Mesendoderm (in vitro differentiated cells): ENCODE measurements at regions not wholly inside any gene's neighbourhood (a gene's known extent, or its start where the extent isn't known, plus 50 kb on each side); places are given as distances from the start of the nearest gene placed in this dataset.

Experiments used
- DNase-seq: peaks from one replicate; pipeline ENCODE4 v3.0.0; 2013
- H2AK5ac ChIP-seq: 2 replicates; pipeline ENCODE4 v1.6.1; 2013; ENCODE audit warnings: low read length, inconsistent platforms
- H2BK120ac ChIP-seq: 2 replicates; pipeline ENCODE4 v1.6.1; 2013; ENCODE audit warnings: low read depth, mild to moderate bottlenecking, low read length, moderate library complexity, mixed read lengths
- H2BK15ac ChIP-seq: replicated peaks from 2 replicates; pipeline ENCODE4 v1.6.1; 2013; ENCODE audit warnings: low read depth, mild to moderate bottlenecking, moderate library complexity
- H2BK5ac ChIP-seq: 2 replicates; pipeline ENCODE4 v1.6.1; 2013; ENCODE audit warnings: low read length, inconsistent platforms
- H3K18ac ChIP-seq: 2 replicates; pipeline ENCODE4 v1.6.1; 2013; ENCODE audit warnings: mild to moderate bottlenecking, low read length, mixed read lengths
- H3K23ac ChIP-seq: one replicate; pipeline ENCODE4 v1.6.1; 2013; ENCODE audit warnings: low read length
- H3K27ac ChIP-seq: 2 replicates; pipeline ENCODE4 v1.5.1; 2013; ENCODE audit warnings: low read depth, mild to moderate bottlenecking, inconsistent platforms, low read length, moderate library complexity
- H3K27me3 ChIP-seq: 2 replicates; pipeline ENCODE4 v1.6.1; 2013; ENCODE audit warnings: low read length, control low read depth, mild to moderate bottlenecking, inconsistent platforms; ENCODE audit not compliant: insufficient read depth, poor library complexity
- H3K36me3 ChIP-seq: 2 replicates; pipeline ENCODE4 v1.6.1; 2013; ENCODE audit warnings: low read length, inconsistent platforms; ENCODE audit not compliant: control insufficient read depth, insufficient read depth
- H3K4ac ChIP-seq: one replicate; pipeline ENCODE4 v1.6.1; 2013; ENCODE audit warnings: low read depth, mild to moderate bottlenecking, low read length, moderate library complexity
- H3K4me1 ChIP-seq: 2 replicates; pipeline ENCODE4 v1.6.1; 2013; ENCODE audit warnings: low read depth, low read length, inconsistent platforms; ENCODE audit not compliant: control insufficient read depth
- H3K4me2 ChIP-seq: 2 replicates; pipeline ENCODE4 v1.6.1; 2013; ENCODE audit warnings: low read length
- H3K4me3 ChIP-seq: 2 replicates; pipeline ENCODE4 v1.5.1; 2013; ENCODE audit warnings: mild to moderate bottlenecking, low read length
- H3K56ac ChIP-seq: one replicate; pipeline ENCODE4 v1.6.1; 2013; ENCODE audit warnings: low read length
- H3K79me1 ChIP-seq: 2 replicates; pipeline ENCODE4 v1.6.1; 2013; ENCODE audit warnings: low read length, inconsistent platforms
- H3K79me2 ChIP-seq: 2 replicates; pipeline ENCODE4 v1.6.1; 2013; ENCODE audit warnings: mild to moderate bottlenecking, low read length; ENCODE audit not compliant: control insufficient read depth, insufficient read depth
- H3K9ac ChIP-seq: 2 replicates; pipeline ENCODE4 v1.6.1; 2013; ENCODE audit warnings: low read length, inconsistent platforms
- H4K5ac ChIP-seq: one replicate; pipeline ENCODE4 v1.6.1; 2013; ENCODE audit warnings: low read length
- H4K8ac ChIP-seq: one replicate; pipeline ENCODE4 v1.6.1; 2013; ENCODE audit warnings: low read depth, mild to moderate bottlenecking, control low read depth, low read length, moderate library complexity
- whole genome bisulfite sequencing: extraction: QIAGEN DNeasy Blood & Tissue Kit; methylation state at CpG from one replicate; pipeline ENCODE4 v1.1.7; 2013; ENCODE audit warnings: low lambda C conversion rate, missing lambda C conversion rate; ENCODE audit not compliant: insufficient coverage; ENCODE audit errors: extremely low coverage; 5-methylcytosine and 5-hydroxymethylcytosine counted together

- Histone ChIP-seq H3K9ac (no peak overlapping the region), H3K79me1 (no peaks in the 10 kb centered on the region), H3K4me1 (no peaks in the 10 kb centered on the region), H3K27ac (no peak overlapping the region), H2AK5ac (no peak overlapping the region), H3K27me3 (no peaks in the 10 kb centered on the region), H2BK5ac (no peak overlapping the region), H3K4me2 (no peak overlapping the region), H3K79me2 (no peaks in the 10 kb centered on the region), H4K5ac (no peak overlapping the region), H3K23ac (no peak overlapping the region), H3K36me3 (no peaks in the 10 kb centered on the region), H3K56ac (no peak overlapping the region), H3K4ac (no peak overlapping the region), H2BK120ac (no peak overlapping the region), H4K8ac (no peak overlapping the region), H2BK15ac (no peak overlapping the region), H3K4me3 (no peak overlapping the region), H3K18ac (no peak overlapping the region)
- no peak for DNase-seq
Observed at GRCh38 chr5:130270786-130271185, 366.5 kb downstream of the CHSY3 start.

- Histone ChIP-seq H2BK15ac (no peak overlapping the region), H3K36me3 (no peaks in the 10 kb centered on the region), H3K4me1 (no peaks in the 10 kb centered on the region), H2BK5ac (no peak overlapping the region), H2AK5ac (no peak overlapping the region), H2BK120ac (no peak overlapping the region), H4K8ac (no peak overlapping the region), H3K4ac (no peak overlapping the region), H3K4me3 (no peak overlapping the region), H3K9ac (no peak overlapping the region), H3K56ac (no peak overlapping the region), H3K27ac (no peak overlapping the region), H3K79me1 (no peaks in the 10 kb centered on the region), H3K27me3 (no peaks in the 10 kb centered on the region), H3K4me2 (no peak overlapping the region), H3K18ac (no peak overlapping the region), H3K79me2 (no peaks in the 10 kb centered on the region), H3K23ac (no peak overlapping the region), H4K5ac (no peak overlapping the region)
- WGBS = no CpG with 5 or more reads among the region's 2 CpGs
- no peak for DNase-seq
Observed at GRCh38 chr5:130268489-130268888, 364.2 kb downstream of the CHSY3 start.

DNA sequence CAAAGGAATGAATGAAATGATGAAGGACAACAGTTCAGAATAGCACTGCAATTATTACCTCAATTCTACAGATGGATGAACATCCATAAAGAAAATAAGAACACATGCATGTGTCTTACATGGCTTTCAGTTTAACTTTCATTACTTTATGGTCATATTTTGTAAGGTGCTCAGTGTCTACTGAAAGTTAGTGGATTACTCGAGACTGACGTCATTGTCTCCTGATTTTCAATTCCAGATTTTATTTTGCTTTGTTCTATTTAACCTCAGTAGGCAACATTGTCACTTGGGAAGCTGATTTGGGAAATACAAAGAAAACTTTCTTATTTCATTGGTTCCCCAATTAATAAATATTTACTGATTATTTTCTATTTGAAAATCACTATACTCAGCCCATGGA lies 363.7 kb downstream of the CHSY3 start:
- H3K36me3 ChIP-seq = no peaks in the 10 kb centered on the region
- no peak overlapping the region for H2BK5ac ChIP-seq
- no peaks in the 10 kb centered on the region for H3K79me1 ChIP-seq
- H3K4ac ChIP-seq = no peak overlapping the region
- no peak overlapping the region for H2BK120ac ChIP-seq
- no peak for DNase-seq
- H3K4me2 ChIP-seq = no peak overlapping the region
- no peaks in the 10 kb centered on the region for H3K4me1 ChIP-seq
- H3K56ac ChIP-seq = no peak overlapping the region
- no peaks in the 10 kb centered on the region for H3K79me2 ChIP-seq
- no peak overlapping the region for H3K4me3 ChIP-seq
- H4K8ac ChIP-seq = no peak overlapping the region
- no peak overlapping the region for H2BK15ac ChIP-seq
- H3K18ac ChIP-seq = no peak overlapping the region
- no peak overlapping the region for H4K5ac ChIP-seq
- H3K27ac ChIP-seq = no peak overlapping the region
- no CpG with 5 or more reads among the region's 2 CpGs for WGBS
- no peak overlapping the region for H3K9ac ChIP-seq
- H3K27me3 ChIP-seq = no peaks in the 10 kb centered on the region
- H2AK5ac ChIP-seq = no peak overlapping the region
- H3K23ac ChIP-seq = no peak overlapping the region

DNA sequence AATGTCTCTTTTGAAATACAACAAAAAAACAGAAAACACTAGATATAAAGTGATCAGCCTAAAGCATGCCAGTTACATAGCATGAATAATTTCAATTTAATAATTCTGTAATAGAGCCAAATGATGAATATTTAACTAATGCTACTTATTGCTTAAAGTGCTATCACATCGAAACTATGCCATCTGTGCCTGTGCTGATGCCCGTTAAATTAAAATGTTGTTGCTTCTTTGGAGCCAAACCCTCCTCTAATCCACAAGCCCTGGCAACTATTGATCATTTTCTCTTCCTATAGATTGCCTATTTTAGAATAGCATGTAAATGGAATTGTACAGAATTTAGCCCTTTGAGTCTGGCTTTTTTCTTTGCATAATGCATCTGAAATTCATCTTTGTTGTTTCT lies 356.2 kb downstream of the CHSY3 start:
- H3K4ac ChIP-seq = no peak overlapping the region
- H3K18ac ChIP-seq = no peak overlapping the region
- no peak overlapping the region for H4K8ac ChIP-seq
- H2BK15ac ChIP-seq = no peak overlapping the region
- H3K4me3 ChIP-seq = no peak overlapping the region
- no peak overlapping the region for H3K9ac ChIP-seq
- H3K23ac ChIP-seq = no peak overlapping the region
- H3K79me1 ChIP-seq = no peaks in the 10 kb centered on the region
- no peaks in the 10 kb centered on the region for H3K4me1 ChIP-seq
- H4K5ac ChIP-seq = no peak overlapping the region
- H2BK120ac ChIP-seq = no peak overlapping the region
- no peak for DNase-seq
- no CpG with 5 or more reads among the region's 2 CpGs for WGBS
- no peak overlapping the region for H2AK5ac ChIP-seq
- H3K27ac ChIP-seq = no peak overlapping the region
- H3K56ac ChIP-seq = no peak overlapping the region
- no peaks in the 10 kb centered on the region for H3K27me3 ChIP-seq
- H3K4me2 ChIP-seq = no peak overlapping the region
- H2BK5ac ChIP-seq = no peak overlapping the region
- no peaks in the 10 kb centered on the region for H3K36me3 ChIP-seq
- H3K79me2 ChIP-seq = no peaks in the 10 kb centered on the region

- Histone ChIP-seq H3K27me3 (no peaks in the 10 kb centered on the region), H3K4me1 (no peaks in the 10 kb centered on the region), H3K18ac (no peak overlapping the region), H3K4me3 (no peak overlapping the region), H2AK5ac (no peak overlapping the region), H3K23ac (no peak overlapping the region), H3K36me3 (no peaks in the 10 kb centered on the region), H2BK15ac (no peak overlapping the region), H3K4ac (no peak overlapping the region), H2BK120ac (no peak overlapping the region), H3K4me2 (no peak overlapping the region), H3K79me1 (no peaks in the 10 kb centered on the region), H4K5ac (no peak overlapping the region), H2BK5ac (no peak overlapping the region), H4K8ac (no peak overlapping the region), H3K56ac (no peak overlapping the region), H3K27ac (no peak overlapping the region), H3K79me2 (no peaks in the 10 kb centered on the region), H3K9ac (no peak overlapping the region)
- no peak for DNase-seq
- no CpG with 5 or more reads among the region's 1 CpG for WGBS
Observed at GRCh38 chr5:130251931-130252330, 347.7 kb downstream of the CHSY3 start.

GRCh38 chr5:130243641-130244040 lies 339.4 kb downstream of the CHSY3 start:
- WGBS = no CpG with 5 or more reads among the region's 4 CpGs
- Histone ChIP-seq H3K4me2 (no peak overlapping the region), H3K18ac (no peak overlapping the region), H3K4ac (no peak overlapping the region), H3K4me3 (no peak overlapping the region), H3K79me2 (no peaks in the 10 kb centered on the region), H3K27ac (no peak overlapping the region), H3K9ac (no peak overlapping the region), H2BK5ac (no peak overlapping the region), H2BK120ac (no peak overlapping the region), H3K4me1 (no peaks in the 10 kb centered on the region), H3K27me3 (no peaks in the 10 kb centered on the region), H4K8ac (no peak overlapping the region), H2BK15ac (no peak overlapping the region), H4K5ac (no peak overlapping the region), H3K36me3 (no peaks in the 10 kb centered on the region), H3K56ac (no peak overlapping the region), H3K79me1 (no peaks in the 10 kb centered on the region), H2AK5ac (no peak overlapping the region), H3K23ac (no peak overlapping the region)
- DNase-seq = peak; percentile 48
